Frontal cortex (tissue), 3 donors: ENCODE measurements at regions not wholly inside any gene's neighbourhood (a gene's known extent, or its start where the extent isn't known, plus 50 kb on each side); places are given as distances from the start of the nearest gene placed in this dataset.

Source experiments
- DNase-seq, 2 donors: peaks; one replicate each; pipeline ENCODE4 v3.0.0; 2012; ENCODE audit warnings: low spot score in 2 of 2
- FAIRE-seq: peaks from 2 replicates; lab custom pipeline; 2012; peaks lifted over from hg19 to GRCh38; lab: Jason Lieb, UNC
- donor health status: control.
- donor health status: control.
- donor health status: control.

- DNase-seq, result no peak
- no peak for FAIRE-seq
Observed at GRCh38 chr6:40340957-40341356, 246.2 kb downstream of the LRFN2 start.

- FAIRE-seq, result no peak
- DNase-seq, result no peak
Observed at GRCh38 chr6:40340196-40340595, 247.0 kb downstream of the LRFN2 start.

- no peak for FAIRE-seq
- no peak for DNase-seq
Observed at GRCh38 chr6:40338306-40338705, 248.9 kb downstream of the LRFN2 start.

- FAIRE-seq, result no peak
- no peak for DNase-seq
Observed at GRCh38 chr6:40336940-40337760, 250.0 kb downstream of the LRFN2 start.

GRCh38 chr6:40336296-40336695 is 250.9 kb downstream of the LRFN2 start:
- no peak for FAIRE-seq
- no peak for DNase-seq

- FAIRE-seq (no peak), DNase-seq (no peak)
Observed at GRCh38 chr6:40334496-40335270, 252.5 kb downstream of the LRFN2 start.

GRCh38 chr6:40331545-40331944 is 255.6 kb downstream of the LRFN2 start:
- no peak for FAIRE-seq
- DNase-seq, result no peak

GRCh38 chr6:40330301-40330721 is 256.9 kb downstream of the LRFN2 start:
- no peak for FAIRE-seq
- DNase-seq, result no peak

- no peak for FAIRE-seq
Observed at GRCh38 chr6:40328986-40329545, 258.1 kb downstream of the LRFN2 start.

GRCh38 chr6:40328386-40328985 is 258.7 kb downstream of the LRFN2 start:
- FAIRE-seq, result no peak

More at GRCh38 chr6:40328986-40329545, 258.1 kb downstream of the LRFN2 start:
- no peak for DNase-seq

GRCh38 chr6:40326714-40327421 is 260.3 kb downstream of the LRFN2 start:
- no peak for DNase-seq
- FAIRE-seq, result no peak

More at GRCh38 chr6:40328386-40328985, 258.7 kb downstream of the LRFN2 start:
- DNase-seq, result no peak

- DNase-seq (no peak), FAIRE-seq (no peak)
Observed at GRCh38 chr6:40325791-40326190, 261.4 kb downstream of the LRFN2 start.

- DNase-seq, result no peak
- FAIRE-seq, result no peak
Observed at GRCh38 chr6:40325041-40325440, 262.1 kb downstream of the LRFN2 start.

- FAIRE-seq, result no peak
- DNase-seq, result no peak
Observed at GRCh38 chr6:40323881-40324634, 263.1 kb downstream of the LRFN2 start.

- DNase-seq, result no peak
Observed at GRCh38 chr6:40322336-40322735, 264.8 kb downstream of the LRFN2 start.

GRCh38 chr6:40321616-40322015 is 265.5 kb downstream of the LRFN2 start:
- FAIRE-seq (no peak), DNase-seq (no peak)

More at GRCh38 chr6:40322336-40322735, 264.8 kb downstream of the LRFN2 start:
- FAIRE-seq, result no peak

- FAIRE-seq, result no peak
- no peak for DNase-seq
Observed at GRCh38 chr6:40320947-40321346, 266.2 kb downstream of the LRFN2 start.

GRCh38 chr6:40320441-40320840 is 266.7 kb downstream of the LRFN2 start:
- FAIRE-seq (no peak), DNase-seq (no peak)

GRCh38 chr6:40319124-40319523 is 268.0 kb downstream of the LRFN2 start:
- DNase-seq (no peak), FAIRE-seq (no peak)
